GM23248 (cell line): ENCODE measurements at regions not wholly inside any gene's neighbourhood (a gene's known extent, or its start where the extent isn't known, plus 50 kb on each side); places are given as distances from the start of the nearest gene placed in this dataset.

Experiments
- DNase-seq: peaks from one replicate; pipeline ENCODE4 v3.0.0-alpha.2; 2015
- H2AFZ ChIP-seq: fragments of 200-600 bp; sonication (generic); 2 replicates; pipeline ENCODE4 v1.6.1; 2016; ENCODE audit warnings: antibody characterized with exemption
- H3F3A ChIP-seq: fragments of 200-600 bp; sonication (generic); 2 replicates; pipeline ENCODE4 v1.6.1; 2016; ENCODE audit warnings: mild to moderate bottlenecking, antibody characterized with exemption, mixed run types; ENCODE audit not compliant: insufficient read depth
- H3K27ac ChIP-seq: fragments of 200-600 bp; sonication (generic); 2 replicates; pipeline ENCODE4 v1.5.1; 2016; ENCODE audit warnings: mild to moderate bottlenecking
- H3K27me3 ChIP-seq: fragments of 200-600 bp; sonication (generic); replicated peaks from 2 replicates; pipeline ENCODE4 v1.6.1; 2016; ENCODE audit warnings: mild to moderate bottlenecking; ENCODE audit not compliant: insufficient read depth
- H3K36me3 ChIP-seq: fragments of 200-600 bp; sonication (generic); 2 replicates; pipeline ENCODE4 v1.6.1; 2016; ENCODE audit warnings: low read depth, mild to moderate bottlenecking
- H3K4me1 ChIP-seq: fragments of 200-600 bp; sonication (generic); 2 replicates; pipeline ENCODE4 v1.6.1; 2016; ENCODE audit warnings: mild to moderate bottlenecking; ENCODE audit not compliant: insufficient read depth
- H3K4me2 ChIP-seq: fragments of 200-600 bp; sonication (generic); one replicate; pipeline ENCODE4 v1.6.1; 2016; ENCODE audit warnings: mild to moderate bottlenecking; ENCODE audit not compliant: unreplicated experiment
- H3K4me3 ChIP-seq: fragments of 200-600 bp; sonication (generic); 2 replicates; pipeline ENCODE4 v1.5.1; 2016; ENCODE audit warnings: mild to moderate bottlenecking
- H3K79me2 ChIP-seq: fragments of 200-600 bp; sonication (generic); 2 replicates; pipeline ENCODE4 v1.6.1; 2016; ENCODE audit warnings: mild to moderate bottlenecking; ENCODE audit not compliant: insufficient read depth
- H3K9ac ChIP-seq: fragments of 200-600 bp; sonication (generic); 2 replicates; pipeline ENCODE4 v1.6.1; 2016; ENCODE audit warnings: mild to moderate bottlenecking
- H3K9me2 ChIP-seq: fragments of 200-600 bp; sonication (generic); 2 replicates; pipeline ENCODE4 v1.6.1; 2016; ENCODE audit warnings: mixed run types, mild to moderate bottlenecking, moderate library complexity; ENCODE audit not compliant: insufficient read depth
- H3K9me3 ChIP-seq: fragments of 200-600 bp; sonication (generic); one replicate; pipeline ENCODE4 v1.6.1; 2017; ENCODE audit warnings: low read depth
- H4K20me1 ChIP-seq: fragments of 200-600 bp; sonication (generic); 2 replicates; pipeline ENCODE4 v1.6.0; 2016; ENCODE audit not compliant: insufficient read depth
- EZH2 ChIP-seq: fragments of 200-600 bp; sonication (generic); IDR thresholded peaks from 2 replicates; pipeline ENCODE4 v1.6.1; 2018; ENCODE audit warnings: antibody characterized with exemption, mild to moderate bottlenecking; ENCODE audit not compliant: insufficient read depth, poor library complexity, severe bottlenecking
- EZH2phosphoT487 ChIP-seq: fragments of 200-600 bp; sonication (generic); IDR thresholded peaks from 2 replicates; pipeline ENCODE4 v1.6.1; 2018; ENCODE audit warnings: antibody characterized with exemption, moderate library complexity, mild to moderate bottlenecking, low read depth; ENCODE audit not compliant: insufficient read depth
- WGBS, 2 experiments: methylation state at CpG; one replicate each; pipeline ENCODE4 v1.1.6; 2015 to 2017; ENCODE audit warnings: low lambda C conversion rate in 2 of 2, low coverage in 1 of 2; ENCODE audit errors: missing lambda C conversion rate in 2 of 2; 5-methylcytosine and 5-hydroxymethylcytosine counted together
- in situ Hi-C: fragments of 300-500 bp; cut with MboI; formaldehyde crosslinking; loops from 2 replicates; pipeline ENCODE4 v1.15.0; 2020

DNA sequence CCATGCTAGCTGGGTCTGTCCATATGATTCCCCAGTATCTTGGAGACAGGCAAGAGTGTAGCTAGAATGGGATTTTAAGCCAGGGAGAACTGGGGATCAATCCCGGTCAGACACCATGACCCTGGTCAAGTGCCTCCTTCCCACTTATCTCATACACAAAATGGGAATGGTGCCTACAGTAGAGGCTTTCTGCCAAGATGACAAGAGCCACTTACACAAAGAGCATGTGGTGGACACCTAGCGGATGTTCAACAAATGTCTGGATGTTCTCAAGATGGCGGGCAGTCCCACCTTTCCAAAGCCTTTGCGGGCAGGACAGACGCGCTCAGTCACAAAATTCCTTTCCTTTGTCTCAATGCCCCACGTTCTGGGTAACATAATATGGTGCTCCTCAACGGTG, 57.3 kb downstream of the MAF start:
- DNase-seq, result no peak
- H3K4me2 ChIP-seq, result no peak overlapping the region
- H3K9ac ChIP-seq, result no peak overlapping the region
- H3K27ac ChIP-seq, result no peak overlapping the region
- no peak for TF ChIP-seq EZH2
- no peak for TF ChIP-seq EZH2phosphoT487
- H3K27me3 ChIP-seq, result no peaks in the 10 kb centered on the region
- H3K4me3 ChIP-seq, result no peak overlapping the region
- in situ Hi-C loops, result no loop called here
- no peaks in the 10 kb centered on the region for H3K9me3 ChIP-seq
- H3F3A ChIP-seq, result no peaks in the 10 kb centered on the region
- H4K20me1 ChIP-seq, result no peaks in the 10 kb centered on the region
- H2AFZ ChIP-seq, result no peak overlapping the region
- no peaks in the 10 kb centered on the region for H3K4me1 ChIP-seq
- 77 to 85% methylated on average over 8 of the region's 8 CpGs for WGBS, 2 experiments
- no peaks in the 10 kb centered on the region for H3K36me3 ChIP-seq
- H3K79me2 ChIP-seq, result no peaks in the 10 kb centered on the region
- H3K9me2 ChIP-seq, result no peaks in the 10 kb centered on the region

DNA sequence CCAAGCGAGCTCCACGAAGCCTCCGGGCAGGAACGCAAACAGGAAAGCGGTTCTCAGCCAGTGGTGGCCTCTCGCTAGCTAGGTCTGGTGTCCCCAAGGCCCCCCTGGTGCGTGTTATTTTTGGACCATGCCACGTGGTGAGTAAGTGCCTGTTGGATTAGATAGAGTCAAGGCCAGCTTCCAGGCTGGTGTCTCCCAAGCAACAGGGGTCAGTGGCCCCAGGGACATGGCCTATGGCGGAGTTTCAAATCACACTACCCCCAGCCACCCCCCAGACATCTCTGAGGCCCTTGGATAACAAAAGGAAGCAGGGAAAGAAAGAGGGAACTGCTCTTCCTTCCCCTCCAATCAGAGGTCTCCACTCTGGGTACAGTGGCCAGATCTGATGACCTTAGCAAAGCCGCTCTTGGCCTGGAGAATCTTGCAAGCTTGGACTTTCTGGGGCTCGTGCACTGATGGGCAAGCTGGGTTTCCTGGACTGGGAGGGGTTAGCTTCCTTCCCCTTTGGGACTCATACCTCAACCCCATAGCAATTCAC, 58.2 kb downstream of the MAF start:
- Histone ChIP-seq H3K36me3 (no peaks in the 10 kb centered on the region), H4K20me1 (no peaks in the 10 kb centered on the region), H3K79me2 (no peaks in the 10 kb centered on the region), H3F3A (no peaks in the 10 kb centered on the region), H3K4me3 (no peak overlapping the region), H3K4me2 (no peak overlapping the region), H3K4me1 (no peaks in the 10 kb centered on the region), H2AFZ (no peak overlapping the region), H3K9ac (no peak overlapping the region), H3K27me3 (no peaks in the 10 kb centered on the region), H3K9me2 (no peaks in the 10 kb centered on the region), H3K9me3 (no peaks in the 10 kb centered on the region), H3K27ac (no peak overlapping the region)
- no peak for DNase-seq
- TF ChIP-seq EZH2 (no peak), EZH2phosphoT487 (no peak)
- WGBS, 2 experiments, result 51 to 63% methylated on average over 11 of the region's 11 CpGs
- in situ Hi-C loops, result no loop called here

DNA sequence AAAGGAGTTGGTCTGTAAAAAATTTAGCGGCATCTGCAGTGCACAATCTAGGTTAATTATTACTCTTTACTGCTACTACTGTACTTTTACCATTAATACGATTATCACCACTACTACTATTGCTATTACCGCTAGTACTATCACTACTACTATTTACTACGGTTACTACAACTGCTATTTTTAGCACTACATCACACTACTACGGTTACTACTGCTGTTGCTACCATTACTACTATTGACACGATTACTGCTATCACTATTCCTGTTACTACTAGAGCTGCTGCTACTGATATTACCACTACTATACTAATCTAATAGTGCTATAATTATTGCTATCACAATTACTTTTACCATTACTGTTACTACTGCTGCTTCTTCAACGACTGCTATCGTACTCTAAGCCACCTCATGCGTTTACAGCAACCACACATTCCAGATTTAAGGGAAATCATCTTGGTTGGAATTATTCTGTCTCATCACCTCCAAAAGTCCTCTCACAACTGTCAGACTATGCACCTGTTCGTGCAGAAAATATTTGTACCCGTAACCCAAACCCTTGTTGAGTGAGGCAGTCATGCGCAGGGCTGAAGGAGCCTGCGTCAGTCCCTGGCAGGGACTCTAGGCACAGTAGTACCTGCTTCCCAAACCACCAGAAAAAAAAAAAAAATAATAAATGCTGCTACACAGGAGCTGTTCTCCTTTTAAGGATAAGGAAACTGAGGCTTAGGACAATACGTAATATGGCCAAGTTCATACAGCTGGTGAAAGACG, 59.5 kb downstream of the MAF start:
- Histone ChIP-seq H3K4me2 (no peak overlapping the region), H3K36me3 (no peaks in the 10 kb centered on the region), H3K27me3 (no peaks in the 10 kb centered on the region), H3K79me2 (no peaks in the 10 kb centered on the region), H4K20me1 (no peaks in the 10 kb centered on the region), H3K9me3 (no peaks in the 10 kb centered on the region), H3K9me2 (no peaks in the 10 kb centered on the region), H3K4me1 (no peaks in the 10 kb centered on the region), H3K27ac (no peak overlapping the region), H3F3A (no peaks in the 10 kb centered on the region), H3K4me3 (no peak overlapping the region), H2AFZ (no peak overlapping the region), H3K9ac (no peak overlapping the region)
- TF ChIP-seq EZH2 (no peak), EZH2phosphoT487 (no peak)
- WGBS, 2 experiments, result 65 to 66% methylated on average over 15 of the region's 15 CpGs
- in situ Hi-C loops, result no loop called here
- DNase-seq, result no peak

DNA sequence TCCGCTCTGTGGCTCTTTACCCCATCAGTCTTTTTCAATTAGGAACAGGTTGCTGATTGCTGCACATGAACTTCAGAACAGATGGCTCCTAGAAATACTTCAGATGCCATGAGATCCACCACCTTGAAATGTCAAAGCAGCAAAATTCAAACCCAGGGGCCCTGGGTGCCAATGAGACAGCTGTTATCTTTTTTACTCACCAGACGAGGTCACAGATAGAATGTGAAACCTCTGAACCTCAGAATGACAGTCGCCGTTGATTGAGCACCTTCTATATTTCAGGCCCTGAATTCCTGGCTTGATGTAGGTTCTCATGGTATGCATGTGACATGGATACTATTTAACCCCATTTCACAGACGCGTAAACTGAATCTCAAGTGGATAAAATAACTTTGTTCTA, 63.0 kb downstream of the MAF start:
- Histone ChIP-seq H3K36me3 (no peaks in the 10 kb centered on the region), H3K4me1 (no peaks in the 10 kb centered on the region), H3K9me2 (no peaks in the 10 kb centered on the region), H3K9ac (no peak overlapping the region), H4K20me1 (no peaks in the 10 kb centered on the region), H3K9me3 (no peaks in the 10 kb centered on the region), H3K27me3 (no peaks in the 10 kb centered on the region), H3F3A (no peaks in the 10 kb centered on the region), H3K4me3 (no peak overlapping the region), H3K79me2 (no peaks in the 10 kb centered on the region), H2AFZ (no peak overlapping the region), H3K27ac (no peak overlapping the region), H3K4me2 (no peak overlapping the region)
- DNase-seq, result no peak
- 46 to 47% methylated on average over 6 of the region's 6 CpGs for WGBS, 2 experiments
- TF ChIP-seq EZH2, result no peak
- TF ChIP-seq EZH2phosphoT487, result no peak
- in situ Hi-C loops, result no loop called here
